HEK293 (cell line): ENCODE measurements at regions not wholly inside any gene's neighbourhood (a gene's known extent, or its start where the extent isn't known, plus 50 kb on each side); places are given as distances from the start of the nearest gene placed in this dataset.

Source experiments
- CTCF ChIA-PET: fragments of 350-600 bp; formaldehyde crosslinking; extraction: SDS; loops from one replicate; lab custom pipeline; 2021; ENCODE audit warnings: antibody characterized with exemption; lab: Yijun Ruan, JAX
- POLR2A ChIA-PET: fragments of 300-600 bp; formaldehyde crosslinking; extraction: SDS; loops from one replicate; lab custom pipeline; 2020; ENCODE audit warnings: antibody characterized with exemption, inconsistent platforms; lab: Yijun Ruan, JAX
- H3K27ac ChIP-seq: fragments of 200-500 bp; sonication (Bioruptor generic); 2 replicates; pipeline ENCODE4 v1.5.1; 2014; ENCODE audit warnings: low read depth, low read length, control low read depth, inconsistent platforms; ENCODE audit errors: extremely low read depth
- H3K36me3 ChIP-seq, 2 experiments: fragments of 200-500 bp in 1 of 2; sonication (Bioruptor generic) in 1 of 2; 1 replicate in 1 of 2; 2 replicates in 1 of 2; pipeline ENCODE4 v1.5.1; 2014 to 2017; ENCODE audit warnings: inconsistent platforms in 2 of 2, low read length in 2 of 2; ENCODE audit not compliant: control insufficient read depth in 2 of 2, insufficient read depth in 1 of 2
- H3K4me1 ChIP-seq: fragments of 200-500 bp; sonication (Bioruptor generic); 2 replicates; pipeline ENCODE4 v1.5.1; 2014; ENCODE audit warnings: mild to moderate bottlenecking, low read length, inconsistent platforms; ENCODE audit not compliant: control insufficient read depth, insufficient read depth
- H3K4me3 ChIP-seq: 2 replicates; pipeline ENCODE4 v1.5.1; 2011; ENCODE audit warnings: low read depth, mild to moderate bottlenecking, control low read depth, low read length, moderate library complexity
- H3K9me3 ChIP-seq: fragments of 200-500 bp; sonication (Bioruptor generic); 2 replicates; pipeline ENCODE4 v1.5.1; 2014; ENCODE audit warnings: low read depth, low read length, inconsistent platforms; ENCODE audit not compliant: control insufficient read depth, insufficient read depth
- EGR2 ChIP-seq: fragments of 450-650 bp; formaldehyde crosslinking; IDR thresholded peaks from 2 replicates; pipeline ENCODE4 v1.5.1; 2016; ENCODE audit warnings: low read depth, missing biosample characterization, missing genetic modification characterization
- FEZF1 ChIP-seq: fragments of 450-650 bp; formaldehyde crosslinking; IDR thresholded peaks from 2 replicates; pipeline ENCODE4 v1.5.1; 2016; ENCODE audit warnings: missing biosample characterization, missing genetic modification characterization
- HOXA7 ChIP-seq: sonication (generic); formaldehyde crosslinking; IDR thresholded peaks from 2 replicates; pipeline ENCODE4 v1.8.1; 2022; ENCODE audit warnings: missing genetic modification reagents, borderline replicate concordance
- IKZF3 ChIP-seq: fragments of 450-650 bp; IDR thresholded peaks from 2 replicates; pipeline ENCODE4 v1.5.0; 2018; ENCODE audit warnings: missing biosample characterization, mild to moderate bottlenecking, missing genetic modification characterization, moderate library complexity
- INSM2 ChIP-seq: fragments of 450-650 bp; formaldehyde crosslinking; IDR thresholded peaks from 2 replicates; pipeline ENCODE4 v1.5.1; 2016; ENCODE audit warnings: missing biosample characterization, missing genetic modification characterization
- KLF10 ChIP-seq: fragments of 450-650 bp; IDR thresholded peaks from 2 replicates; pipeline ENCODE4 v1.5.1; 2018; ENCODE audit warnings: missing biosample characterization, mild to moderate bottlenecking, missing genetic modification characterization
- KLF16 ChIP-seq: fragments of 450-650 bp; formaldehyde crosslinking; IDR thresholded peaks from 2 replicates; pipeline ENCODE4 v1.5.1; 2017; ENCODE audit warnings: missing biosample characterization, missing genetic modification characterization
- PRDM6 ChIP-seq: fragments of 450-650 bp; formaldehyde crosslinking; IDR thresholded peaks from 2 replicates; pipeline ENCODE4 v1.5.1; 2017; ENCODE audit warnings: missing biosample characterization, missing genetic modification characterization
- SP7 ChIP-seq: fragments of 450-650 bp; formaldehyde crosslinking; IDR thresholded peaks from 2 replicates; pipeline ENCODE4 v1.5.1; 2016; ENCODE audit warnings: missing biosample characterization, missing genetic modification characterization
- ZBTB11 ChIP-seq: fragments of 450-650 bp; formaldehyde crosslinking; conservative IDR thresholded peaks from 2 replicates; pipeline ENCODE4 v1.5.1; 2016; ENCODE audit warnings: low read depth, missing biosample characterization, missing genetic modification characterization
- ZBTB48 ChIP-seq: fragments of 450-650 bp; formaldehyde crosslinking; IDR thresholded peaks from 2 replicates; pipeline ENCODE4 v1.5.1; 2016; ENCODE audit warnings: missing biosample characterization, missing genetic modification characterization
- ZIC2 ChIP-seq: fragments of 450-650 bp; formaldehyde crosslinking; IDR thresholded peaks from 2 replicates; pipeline ENCODE4 v1.5.1; 2016; ENCODE audit warnings: missing biosample characterization, missing genetic modification characterization
- ZNF169 ChIP-seq: fragments of 450-650 bp; formaldehyde crosslinking; IDR thresholded peaks from 2 replicates; pipeline ENCODE4 v1.5.1; 2016; ENCODE audit warnings: missing biosample characterization, missing genetic modification characterization
- ZNF175 ChIP-seq: fragments of 450-650 bp; formaldehyde crosslinking; IDR thresholded peaks from 2 replicates; pipeline ENCODE4 v1.5.1; 2016; ENCODE audit warnings: missing biosample characterization, missing genetic modification characterization
- ZNF280D ChIP-seq: fragments of 450-650 bp; formaldehyde crosslinking; IDR thresholded peaks from 2 replicates; pipeline ENCODE4 v1.5.1; 2016; ENCODE audit warnings: missing biosample characterization, missing genetic modification characterization
- ZNF391 ChIP-seq: fragments of 450-650 bp; formaldehyde crosslinking; IDR thresholded peaks from 2 replicates; pipeline ENCODE4 v1.5.1; 2016; ENCODE audit warnings: low read depth, missing biosample characterization, missing genetic modification characterization, borderline replicate concordance
- ZNF398 ChIP-seq: fragments of 450-650 bp; formaldehyde crosslinking; IDR thresholded peaks from 2 replicates; pipeline ENCODE4 v1.5.1; 2017; ENCODE audit warnings: missing biosample characterization, missing genetic modification characterization
- ZNF530 ChIP-seq: fragments of 450-650 bp; formaldehyde crosslinking; IDR thresholded peaks from 2 replicates; pipeline ENCODE4 v1.5.1; 2016; ENCODE audit warnings: low read depth, missing biosample characterization, missing genetic modification characterization
- ZNF585B ChIP-seq: fragments of 450-650 bp; formaldehyde crosslinking; IDR thresholded peaks from 2 replicates; pipeline ENCODE4 v1.5.1; 2016; ENCODE audit warnings: missing biosample characterization, missing genetic modification characterization
- ZNF707 ChIP-seq: fragments of 450-650 bp; formaldehyde crosslinking; IDR thresholded peaks from 2 replicates; pipeline ENCODE4 v1.5.1; 2016; ENCODE audit warnings: missing biosample characterization, missing genetic modification characterization
- ZNF747 ChIP-seq: fragments of 450-650 bp; formaldehyde crosslinking; IDR thresholded peaks from 2 replicates; pipeline ENCODE4 v1.5.1; 2016; ENCODE audit warnings: missing biosample characterization, missing genetic modification characterization
- ZNF837 ChIP-seq: fragments of 450-650 bp; formaldehyde crosslinking; IDR thresholded peaks from 2 replicates; pipeline ENCODE4 v1.5.1; 2016; ENCODE audit warnings: missing biosample characterization, missing genetic modification characterization
- ZSCAN16 ChIP-seq: fragments of 450-650 bp; formaldehyde crosslinking; IDR thresholded peaks from 2 replicates; pipeline ENCODE4 v1.5.1; 2016; ENCODE audit warnings: missing biosample characterization, missing genetic modification characterization

GRCh38 chr1:83773059-83773458 lies 225.9 kb downstream of the TTLL7 start (continued):
- TF ChIP-seq ZNF747, result no peak

- TF ChIP-seq ZNF530, result no peak
- TF ChIP-seq ZNF837, result no peak
- no peak for TF ChIP-seq HOXA7
- no peak for TF ChIP-seq ZNF280D (tag by site-specific recombination)
- TF ChIP-seq ZNF707 (tag by site-specific recombination), result no peak
- TF ChIP-seq PRDM6 (tag by site-specific recombination), result peak; percentile 32
- TF ChIP-seq SP7, result peak; percentile 97
- TF ChIP-seq ZBTB11 (tag by site-specific recombination), result no peak
- no peak for TF ChIP-seq EGR2
- no peak for TF ChIP-seq KLF10 (tag by site-specific recombination)
- TF ChIP-seq ZNF169 (tag by site-specific recombination), result no peak
- no peak for TF ChIP-seq ZSCAN16 (tag by site-specific recombination)
- Histone ChIP-seq H3K4me1 (peaks cover 15% of the 10 kb centered on the region; the same call in 1 of the 2 replicates), H3K36me3 (no peaks in the 10 kb centered on the region), H3K27ac (no peak overlapping the region), H3K9me3 (no peaks in the 10 kb centered on the region), H3K4me3 (no peak overlapping the region)
- ChIA-PET CTCF (interaction anchor here (0.5 kb wide), 1 partner anchor 1565 kb away, joined by 3 read pairs; no protein-coding TSS in a partner anchor), POLR2A (no interaction called here)
Observed at GRCh38 chr1:83770319-83770661, 228.6 kb downstream of the TTLL7 start.

GRCh38 chr1:83769594-83770318 lies 229.2 kb downstream of the TTLL7 start:
- ChIA-PET POLR2A (no interaction called here), CTCF (no interaction called here)
- H3K4me1 ChIP-seq, result peaks cover 15% of the 10 kb centered on the region; the same call in 1 of the 2 replicates
- H3K4me3 ChIP-seq, result no peak overlapping the region
- H3K9me3 ChIP-seq, result no peaks in the 10 kb centered on the region
- H3K27ac ChIP-seq, result no peak overlapping the region
- no peaks in the 10 kb centered on the region for H3K36me3 ChIP-seq
- TF ChIP-seq ZNF585B (tag by site-specific recombination) (no peak), INSM2 (0 out of 2 replicates have a peak, but pooled peaks have one; percentile 19), ZIC2 (tag by site-specific recombination) (no peak), ZNF530 (no peak), FEZF1 (tag by site-specific recombination) (peak; percentile 79), ZNF175 (no peak), IKZF3 (peak; percentile 94), ZBTB48 (no peak), ZNF398 (tag by site-specific recombination) (no peak), ZNF391 (no peak), KLF16 (tag by site-specific recombination) (no peak)
